NCI-H345 treated with DMSO at 0.1 percent for 48 hours (cell line): ENCODE measurements at regions not wholly inside any gene's neighbourhood (a gene's known extent, or its start where the extent isn't known, plus 50 kb on each side); places are given as distances from the start of the nearest gene placed in this dataset.
"Not testable (repeated sequence)": the region's sequence is repeated elsewhere in the genome, so short reads cannot be mapped to it uniquely, and the experiment has no call there.

Experiments
- DNase-seq: peaks from one replicate; lab custom pipeline; 2025; ENCODE audit not compliant: unreplicated experiment; lab: John Stamatoyannopoulos, UW

DNA sequence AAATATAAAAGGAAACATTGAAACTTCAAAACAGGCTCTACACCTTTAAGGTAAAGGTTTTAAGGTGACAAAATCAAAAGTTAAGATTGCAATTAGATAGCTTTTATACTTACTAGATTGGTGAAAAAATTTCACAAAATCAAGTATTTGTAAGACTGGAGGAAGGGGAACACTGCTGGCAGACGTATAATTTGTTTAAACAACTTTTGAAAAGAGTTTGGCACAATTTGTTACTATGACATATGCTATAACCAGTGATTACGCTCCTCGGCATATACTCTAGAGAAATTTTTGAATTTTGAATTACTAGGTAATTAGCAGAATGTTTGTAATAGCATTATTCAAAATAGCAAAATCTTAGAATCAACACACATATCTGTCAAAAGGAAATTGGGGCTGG lies 425.0 kb downstream of the LRRIQ3 start:
- DNase-seq = no peak

DNA sequence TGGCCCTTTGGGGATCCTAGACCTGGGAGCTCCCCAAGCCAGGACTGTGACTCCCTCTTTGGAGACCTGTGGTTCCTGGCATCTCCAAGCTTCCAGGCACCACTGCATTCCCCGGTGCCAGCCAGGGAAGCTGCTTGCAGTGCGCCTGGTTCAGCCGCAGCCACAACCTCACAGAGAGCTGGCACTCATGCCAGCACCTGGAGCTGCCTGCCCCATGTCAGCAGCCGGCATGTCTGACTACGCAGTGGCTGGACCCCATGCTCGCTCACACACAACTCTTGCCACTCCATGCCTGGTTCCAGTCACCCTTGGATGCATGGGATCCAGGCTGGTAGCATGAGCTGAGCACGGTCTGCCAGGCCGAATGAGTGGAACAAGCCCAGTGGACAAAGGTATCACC lies 426.6 kb downstream of the LRRIQ3 start:
- no peak for DNase-seq

DNA sequence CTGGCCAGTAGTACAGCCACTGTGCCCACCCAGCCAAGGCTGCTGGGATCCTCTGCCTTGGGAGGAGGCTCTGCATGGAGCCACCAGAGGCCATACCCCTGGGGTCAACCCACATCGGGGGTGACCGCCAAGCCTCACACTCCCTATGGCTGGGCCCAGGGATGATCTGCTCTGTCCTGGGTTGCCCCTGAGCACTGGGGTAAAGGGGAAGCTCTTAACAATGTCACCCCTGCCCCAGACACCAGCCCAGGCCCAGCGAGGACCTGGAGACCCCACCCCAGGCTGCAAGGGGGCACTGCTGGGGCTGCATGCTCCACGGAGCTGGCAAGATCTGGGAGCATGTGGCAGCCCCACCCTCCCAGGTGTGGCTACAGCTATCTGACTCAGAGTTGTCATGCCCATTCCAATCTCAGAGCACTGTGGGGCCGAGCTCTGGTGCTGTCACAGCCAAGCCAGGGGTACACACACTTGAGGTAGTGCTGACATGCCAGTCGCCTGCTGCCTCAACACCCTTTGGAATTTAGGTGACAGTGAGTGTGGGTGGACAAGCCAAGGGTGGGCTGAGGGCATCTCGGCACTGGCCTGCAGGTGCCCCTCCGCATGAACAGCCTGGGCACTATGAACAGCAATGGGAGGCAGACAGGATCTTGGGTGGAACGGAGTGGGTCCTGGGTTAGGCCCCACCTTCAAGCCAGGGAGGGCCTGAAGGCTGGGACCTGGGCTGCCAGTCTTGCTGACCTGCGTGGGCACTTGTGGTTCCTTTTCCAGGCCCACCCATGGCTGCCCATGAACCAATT lies 427.7 kb downstream of the LRRIQ3 start:
- DNase-seq = no peak

DNA sequence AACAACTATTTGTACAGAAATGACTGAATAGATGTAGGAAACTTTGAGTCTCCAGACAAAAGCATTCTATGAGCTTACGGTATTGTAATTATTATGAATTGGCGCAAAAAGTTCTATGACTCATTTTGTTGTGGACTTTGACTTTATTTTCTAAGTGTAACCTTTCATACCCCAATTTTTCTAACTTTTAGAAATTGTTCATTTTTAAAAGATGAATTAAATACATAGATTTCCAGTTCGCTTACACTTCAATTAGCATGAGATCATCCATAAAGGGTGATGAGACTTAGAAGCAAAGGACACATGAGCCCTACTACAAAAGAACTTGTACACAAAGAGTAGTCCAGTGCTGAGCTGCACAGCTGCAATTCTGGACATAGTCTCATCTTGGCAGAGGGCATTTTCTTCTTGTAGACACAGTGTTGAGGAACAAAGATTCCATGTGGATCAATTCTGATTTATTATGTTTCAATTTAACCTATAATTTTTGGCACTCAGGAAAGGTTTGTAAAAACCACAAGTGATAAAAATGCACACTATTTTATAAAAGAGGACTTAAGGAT lies 431.1 kb downstream of the LRRIQ3 start:
- DNase-seq = no peak

- DNase-seq = peak; percentile 66
These were observed 432.3 kb downstream of the LRRIQ3 start for GRCh38 chr1:73765551-73766233.

- DNase-seq = no peak
These were observed 436.4 kb downstream of the LRRIQ3 start for GRCh38 chr1:73761559-73761958.

DNA sequence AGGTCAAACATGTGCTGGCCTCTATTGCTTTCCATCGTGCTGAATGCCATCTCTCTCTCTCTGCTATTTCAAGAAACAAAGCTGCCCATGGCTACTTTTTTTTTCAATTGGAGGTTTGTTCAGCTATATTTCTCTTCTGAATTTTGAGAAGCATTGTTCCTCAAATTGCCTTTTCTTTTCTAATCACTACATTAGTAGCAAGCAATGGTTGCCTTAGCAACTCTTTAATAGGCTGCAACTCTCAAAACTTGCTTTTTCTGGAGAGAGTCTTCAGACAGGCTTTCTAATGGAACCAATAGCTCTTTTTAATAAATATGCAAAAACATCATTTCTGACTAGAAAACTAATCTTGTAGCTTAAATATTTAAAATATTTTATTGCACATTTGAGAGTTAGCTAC lies 439.0 kb downstream of the LRRIQ3 start:
- no peak for DNase-seq

DNA sequence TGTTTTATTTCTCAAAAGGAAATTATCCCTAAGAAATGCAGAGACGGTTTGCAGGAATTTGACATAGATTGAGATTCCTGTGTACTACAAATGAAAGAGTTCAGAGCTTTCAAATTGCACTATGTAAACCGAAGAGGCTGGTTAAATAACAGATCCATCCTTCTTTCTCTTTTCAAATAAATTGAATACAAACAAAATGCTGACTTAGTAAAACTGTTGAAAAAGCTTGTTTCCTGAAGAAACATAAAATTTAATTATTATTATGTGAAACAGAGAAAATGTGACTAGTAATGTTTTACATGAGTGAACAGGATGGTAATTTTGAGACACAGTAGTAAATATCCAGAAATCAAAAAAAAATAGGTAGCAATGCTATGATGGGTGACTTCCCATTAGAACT lies 441.2 kb downstream of the LRRIQ3 start:
- no peak for DNase-seq

DNA sequence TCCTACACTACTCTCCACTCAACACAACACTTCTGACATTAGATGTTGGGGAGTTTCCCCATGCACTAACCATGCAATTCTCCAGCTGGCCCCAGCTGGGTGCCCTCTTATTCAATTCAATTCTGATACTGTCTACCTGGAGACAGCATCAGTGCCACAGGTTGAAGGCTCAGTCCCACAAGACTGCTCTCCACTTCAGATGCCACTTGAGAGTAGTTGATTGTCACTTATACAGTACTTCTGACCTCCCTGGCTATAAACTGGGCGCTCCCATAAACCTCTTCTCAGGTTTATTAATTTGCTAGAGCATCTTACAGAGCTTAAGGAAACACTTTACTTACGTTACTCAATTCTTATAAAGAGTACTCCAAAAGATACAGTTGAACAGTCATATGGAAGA lies 442.3 kb downstream of the LRRIQ3 start:
- DNase-seq = peak; percentile 70

- no peak for DNase-seq
These were observed 448.0 kb downstream of the LRRIQ3 start for GRCh38 chr1:73749996-73750395.

- no peak for DNase-seq
These were observed 453.0 kb downstream of the LRRIQ3 start for GRCh38 chr1:73744985-73745384.

GRCh38 chr1:73736125-73736524 lies 461.9 kb downstream of the LRRIQ3 start:
- no peak for DNase-seq

DNA sequence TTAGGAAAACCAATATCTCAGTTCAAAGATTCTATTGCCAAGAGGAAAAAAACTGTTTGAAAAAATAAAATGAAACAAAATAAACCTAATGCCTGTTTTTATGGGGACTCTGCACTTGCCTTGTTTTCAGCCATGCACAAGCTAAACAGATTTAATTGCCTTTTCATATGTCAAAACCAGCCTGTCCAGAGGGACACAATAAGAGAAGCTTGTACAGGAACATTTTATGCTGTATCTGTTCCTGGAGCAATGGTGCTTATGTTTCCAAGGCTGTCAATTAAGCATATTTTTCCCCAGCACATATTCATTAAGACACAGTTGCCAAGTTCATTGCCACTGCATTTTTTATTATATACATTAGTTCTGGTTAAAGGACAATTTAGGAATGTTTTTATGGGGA lies 470.9 kb downstream of the LRRIQ3 start:
- no peak for DNase-seq

GRCh38 chr1:73722055-73722454 lies 475.9 kb downstream of the LRRIQ3 start:
- no peak for DNase-seq

GRCh38 chr1:73717976-73718375 lies 480.0 kb downstream of the LRRIQ3 start:
- DNase-seq = no peak

DNA sequence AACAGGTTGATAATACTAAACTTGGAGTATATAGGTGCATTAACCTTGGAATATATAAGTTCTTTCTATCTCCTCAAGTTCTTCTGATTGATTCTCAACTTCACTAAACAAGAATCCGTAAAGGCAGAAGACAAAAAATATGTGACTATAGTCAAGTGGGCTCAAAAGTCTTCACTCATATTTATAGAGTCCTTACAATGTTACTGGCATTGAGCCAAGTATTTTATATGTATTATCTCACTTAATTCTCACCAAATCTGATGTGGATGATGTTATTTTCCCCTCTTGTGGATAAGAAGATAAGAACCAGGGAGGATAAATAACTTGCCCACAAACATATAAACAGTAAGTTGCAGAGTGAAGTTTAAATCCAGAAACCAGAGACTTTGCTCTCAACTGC lies 486.9 kb downstream of the LRRIQ3 start:
- no peak for DNase-seq

DNA sequence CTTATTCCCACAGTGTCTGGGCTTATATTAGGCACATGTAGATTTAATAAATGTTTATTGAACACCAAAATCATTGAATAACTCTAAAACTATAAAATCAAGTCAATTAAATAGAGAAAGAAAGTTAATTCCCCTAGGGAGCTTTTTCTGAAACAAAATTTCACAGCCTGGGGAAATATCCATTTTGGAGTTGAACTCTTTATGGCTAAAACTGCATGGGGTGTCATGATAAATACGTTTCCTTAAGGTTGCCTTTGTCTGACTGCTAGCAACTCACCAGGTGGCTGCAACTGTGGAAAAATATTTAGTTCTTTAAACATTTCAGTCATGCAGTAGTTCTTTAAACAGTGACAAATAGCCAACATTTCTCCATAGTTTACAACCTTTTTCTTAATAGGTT lies 496.1 kb downstream of the LRRIQ3 start:
- no peak for DNase-seq

DNA sequence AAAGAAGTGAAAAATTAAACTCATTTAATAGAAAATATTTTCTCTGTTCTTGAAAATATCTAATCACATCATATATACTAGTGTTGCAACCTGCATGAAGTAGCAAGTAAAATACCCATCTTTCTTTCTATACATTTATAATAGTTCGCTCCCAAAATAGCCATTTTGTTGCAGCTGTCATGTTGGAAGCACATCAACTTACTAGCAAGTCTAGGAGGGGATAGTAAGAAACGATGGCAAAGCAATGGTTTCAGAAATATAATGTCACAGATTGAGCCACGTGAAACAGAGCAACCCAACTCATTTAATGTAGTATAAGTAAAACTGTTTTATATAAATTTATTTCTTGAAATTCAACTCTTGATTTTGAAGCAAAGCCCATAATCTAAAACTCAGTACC lies 521.8 kb downstream of the LRRIQ3 start:
- no peak for DNase-seq

DNA sequence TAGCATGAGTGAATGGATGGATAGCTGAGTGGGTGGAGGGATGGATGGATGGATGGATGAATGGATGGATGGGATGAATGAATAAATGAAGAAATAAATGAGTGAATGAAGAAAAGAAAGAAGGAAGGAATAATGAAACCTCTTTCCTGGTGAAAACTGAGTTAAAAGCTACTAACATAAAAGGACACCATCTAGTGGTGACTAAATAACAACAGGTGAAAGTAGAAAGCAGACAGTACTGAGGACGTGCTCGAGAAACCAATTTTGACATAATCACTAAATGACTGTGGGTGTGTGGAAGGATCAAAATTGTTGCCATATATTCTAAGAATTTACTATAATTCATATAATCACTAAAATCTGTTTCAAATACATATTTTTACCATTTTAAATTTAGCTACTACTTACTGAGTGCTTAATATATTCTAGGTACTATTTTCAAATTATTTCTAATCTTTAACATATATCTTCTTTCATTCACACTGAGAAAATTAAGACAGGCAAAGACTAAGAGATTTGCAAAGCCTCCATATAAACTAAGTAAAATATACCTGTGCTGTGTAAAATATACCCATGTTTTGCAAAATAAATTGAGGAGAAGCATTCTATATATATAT lies 522.9 kb downstream of the LRRIQ3 start:
- peak; percentile 53 for DNase-seq

GRCh38 chr1:73673971-73674370 lies 524.0 kb downstream of the LRRIQ3 start:
- DNase-seq = peak; percentile 48

- DNase-seq = no peak
These were observed 526.4 kb downstream of the LRRIQ3 start for GRCh38 chr1:73671530-73671929.

GRCh38 chr1:73667959-73668358 lies 530.0 kb downstream of the LRRIQ3 start:
- not testable (repeated sequence) for DNase-seq
